LoVo (cell line): ENCODE measurements at regions not wholly inside any gene's neighbourhood (a gene's known extent, or its start where the extent isn't known, plus 50 kb on each side); places are given as distances from the start of the nearest gene placed in this dataset.
"Not testable (repeated sequence)": the region's sequence is repeated elsewhere in the genome, so short reads cannot be mapped to it uniquely, and the experiment has no call there.

ENCODE experiments used
- DNase-seq: peaks from one replicate; pipeline ENCODE4 v3.0.0-alpha.2; 2016; ENCODE audit warnings: low spot score

GRCh38 chr5:3104429-3105060 lies 353.1 kb upstream of the IRX2 start:
- DNase-seq: no peak

- no peak for DNase-seq
These were observed 351.9 kb upstream of the IRX2 start for GRCh38 chr5:3103262-3103811.

GRCh38 chr5:3102531-3102930 lies 351.1 kb upstream of the IRX2 start:
- DNase-seq: no peak

- no peak for DNase-seq
These were observed 350.1 kb upstream of the IRX2 start for GRCh38 chr5:3101561-3101960.

GRCh38 chr5:3100921-3101551 lies 349.6 kb upstream of the IRX2 start:
- no peak for DNase-seq

- DNase-seq: no peak
These were observed 348.5 kb upstream of the IRX2 start for GRCh38 chr5:3099954-3100353.

- DNase-seq: no peak
These were observed 348.0 kb upstream of the IRX2 start for GRCh38 chr5:3099526-3099925.

- no peak for DNase-seq
These were observed 347.3 kb upstream of the IRX2 start for GRCh38 chr5:3098821-3099220.

GRCh38 chr5:3092664-3093063 lies 341.2 kb upstream of the IRX2 start:
- no peak for DNase-seq

- no peak for DNase-seq
These were observed 340.7 kb upstream of the IRX2 start for GRCh38 chr5:3092211-3092610.

- no peak for DNase-seq
These were observed 339.7 kb upstream of the IRX2 start for GRCh38 chr5:3091040-3091774.

GRCh38 chr5:3090305-3090704 lies 338.8 kb upstream of the IRX2 start:
- DNase-seq: not testable (repeated sequence)

- DNase-seq: no peak
These were observed 328.9 kb upstream of the IRX2 start for GRCh38 chr5:3080366-3080765.

- DNase-seq: no peak
These were observed 326.2 kb upstream of the IRX2 start for GRCh38 chr5:3077684-3078083.

- DNase-seq: no peak
These were observed 323.8 kb upstream of the IRX2 start for GRCh38 chr5:3075309-3075708.

- no peak for DNase-seq
These were observed 316.9 kb upstream of the IRX2 start for GRCh38 chr5:3068401-3068800.

- DNase-seq: no peak
These were observed 308.8 kb upstream of the IRX2 start for GRCh38 chr5:3060283-3060682.

GRCh38 chr5:3059488-3059887 lies 308.0 kb upstream of the IRX2 start:
- DNase-seq: no peak

GRCh38 chr5:3058942-3059341 lies 307.5 kb upstream of the IRX2 start:
- DNase-seq: no peak

GRCh38 chr5:3056866-3057265 lies 305.4 kb upstream of the IRX2 start:
- no peak for DNase-seq

- DNase-seq: no peak
These were observed 299.9 kb upstream of the IRX2 start for GRCh38 chr5:3051400-3051799.

GRCh38 chr5:3050863-3051262 lies 299.4 kb upstream of the IRX2 start:
- DNase-seq: no peak

GRCh38 chr5:3049261-3049660 lies 297.8 kb upstream of the IRX2 start:
- DNase-seq: no peak
